ENCODE measurements at regions not wholly inside any gene's neighbourhood (a gene's known extent, or its start where the extent isn't known, plus 50 kb on each side); places are given as distances from the start of the nearest gene placed in this dataset.

- CTCF ChIA-PET: no interaction called here
- POLR2A ChIA-PET (ENCODE audit: low non-redundant PET): no interaction called here
Observed at GRCh38 chr5:87570366-87570765, 157.6 kb upstream of the CCNH start.

GRCh38 chr5:87562068-87562467 lies 149.3 kb upstream of the CCNH start:
- POLR2A ChIA-PET (ENCODE audit: low non-redundant PET): no interaction called here
- DNase-seq (ENCODE audit: low spot score): no peak
- H3K27ac ChIP-seq: no peak overlapping the region

More at GRCh38 chr5:87570366-87570765, 157.6 kb upstream of the CCNH start:
- TF ChIP-seq CTCF (conservative IDR thresholded peaks at IDR 0.05; ENCODE audit: low read depth): no peak
- no peak for DNase-seq (ENCODE audit: low spot score)
- no peak overlapping the region for H3K27ac ChIP-seq

GRCh38 chr5:87560528-87560927 lies 147.8 kb upstream of the CCNH start:
- no peak overlapping the region for H3K27ac ChIP-seq
- no peak for TF ChIP-seq CTCF (conservative IDR thresholded peaks at IDR 0.05; ENCODE audit: low read depth)
- no peak for DNase-seq (ENCODE audit: low spot score)
- CTCF ChIA-PET: interaction anchor here (0.7 kb wide), 1 partner anchor 1656 kb away, joined by 3 read pairs; no protein-coding TSS in a partner anchor
- POLR2A ChIA-PET (ENCODE audit: low non-redundant PET): no interaction called here

More at GRCh38 chr5:87562068-87562467, 149.3 kb upstream of the CCNH start:
- no peak for TF ChIP-seq CTCF (conservative IDR thresholded peaks at IDR 0.05; ENCODE audit: low read depth)
- CTCF ChIA-PET: no interaction called here

- DNase-seq (ENCODE audit: low spot score): no peak
- TF ChIP-seq CTCF (conservative IDR thresholded peaks at IDR 0.05; ENCODE audit: low read depth): no peak
- POLR2A ChIA-PET (ENCODE audit: low non-redundant PET): no interaction called here
- CTCF ChIA-PET: no interaction called here
- no peak overlapping the region for H3K27ac ChIP-seq
Observed at GRCh38 chr5:87551911-87552310, 139.2 kb upstream of the CCNH start.

- DNase-seq (ENCODE audit: low spot score): no peak
- no peak overlapping the region for H3K27ac ChIP-seq
- POLR2A ChIA-PET (ENCODE audit: low non-redundant PET): no interaction called here
- no peak for TF ChIP-seq CTCF (conservative IDR thresholded peaks at IDR 0.05; ENCODE audit: low read depth)
- CTCF ChIA-PET: interaction anchor here (0.8 kb wide), 1 partner anchor 111 kb away, joined by 3 read pairs; no protein-coding TSS in a partner anchor
Observed at GRCh38 chr5:87541676-87542075, 128.9 kb upstream of the CCNH start.

- H3K27ac ChIP-seq: no peak overlapping the region
- ChIA-PET CTCF (interaction anchor here (0.8 kb wide), 1 partner anchor 112 kb away, joined by 3 read pairs; no protein-coding TSS in a partner anchor), POLR2A (ENCODE audit: low non-redundant PET) (no interaction called here)
- DNase-seq (ENCODE audit: low spot score): peak; percentile 32
- no peak for TF ChIP-seq CTCF (conservative IDR thresholded peaks at IDR 0.05; ENCODE audit: low read depth)
Observed at GRCh38 chr5:87541033-87541432, 128.3 kb upstream of the CCNH start.

- no peak for DNase-seq (ENCODE audit: low spot score)
- no peak overlapping the region for H3K27ac ChIP-seq
- TF ChIP-seq CTCF (conservative IDR thresholded peaks at IDR 0.05; ENCODE audit: low read depth): no peak
- ChIA-PET POLR2A (ENCODE audit: low non-redundant PET) (no interaction called here), CTCF (no interaction called here)
Observed at GRCh38 chr5:87539839-87540238, 127.1 kb upstream of the CCNH start.
